GM12892 (cell line): ENCODE measurements at regions not wholly inside any gene's neighbourhood (a gene's known extent, or its start where the extent isn't known, plus 50 kb on each side); places are given as distances from the start of the nearest gene placed in this dataset.

ENCODE experiments used
- POLR2A ChIP-seq: IDR thresholded peaks from 2 replicates; pipeline ENCODE4 v1.6.1; 2011; ENCODE audit warnings: low read depth, low read length, control low read depth
- TAF1 ChIP-seq: IDR thresholded peaks from 2 replicates; pipeline ENCODE4 v1.6.1; 2011; ENCODE audit warnings: low read depth, mild to moderate bottlenecking, control low read depth, low read length, borderline replicate concordance

DNA sequence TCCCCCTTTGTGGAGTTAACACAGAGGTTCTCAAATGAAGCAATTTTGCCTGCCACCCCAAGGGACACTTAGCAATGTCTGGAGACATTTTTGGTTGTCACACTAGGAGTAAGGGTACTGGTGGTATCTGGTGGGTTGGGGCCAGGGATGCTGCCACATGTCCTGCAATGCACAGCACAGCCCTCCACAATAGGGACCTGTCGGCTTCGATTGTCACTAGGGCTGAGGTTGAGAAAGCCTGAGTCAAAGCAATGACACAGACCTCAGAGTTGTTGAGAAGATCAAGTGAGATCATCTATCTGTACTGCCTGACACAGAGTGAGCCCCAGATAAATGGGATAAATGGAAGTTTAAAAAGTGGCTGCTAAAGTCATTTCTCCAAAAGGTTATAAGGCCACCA, 249.2 kb upstream of the KLF4 start:
- TF ChIP-seq POLR2A = no peak
- TF ChIP-seq TAF1 = no peak
